ENCODE measurements at regions not wholly inside any gene's neighbourhood (a gene's known extent, or its start where the extent isn't known, plus 50 kb on each side); places are given as distances from the start of the nearest gene placed in this dataset.

DNA sequence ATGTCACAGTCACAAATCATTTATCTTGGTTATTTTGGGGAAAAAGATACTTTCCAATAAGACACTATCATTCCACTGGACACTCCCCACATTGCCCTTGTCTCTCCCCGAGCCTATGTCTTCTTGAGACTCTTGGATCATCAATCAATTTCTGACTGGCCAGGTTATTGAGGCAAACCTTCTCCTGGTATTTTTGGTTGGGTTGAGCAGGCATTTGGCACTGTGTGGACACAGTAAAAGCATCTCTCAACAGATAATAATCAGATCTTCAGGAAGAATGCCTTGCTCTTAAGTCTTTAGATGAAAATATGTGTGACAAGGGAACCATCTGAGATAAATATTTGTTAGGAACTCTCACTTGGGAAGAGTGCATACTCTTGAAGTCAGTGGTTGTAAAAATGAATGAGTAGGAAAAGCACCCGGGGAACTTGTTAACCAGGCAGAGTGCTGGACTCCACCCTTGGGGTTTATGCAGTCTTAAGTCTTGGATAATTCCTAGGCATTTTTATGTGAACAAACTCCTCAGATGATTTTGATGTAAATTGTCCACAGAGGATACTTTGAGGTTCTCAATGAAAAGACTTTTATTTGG is 223.8 kb upstream of the CLINT1 start:
- DNase-seq = no peak

DNA sequence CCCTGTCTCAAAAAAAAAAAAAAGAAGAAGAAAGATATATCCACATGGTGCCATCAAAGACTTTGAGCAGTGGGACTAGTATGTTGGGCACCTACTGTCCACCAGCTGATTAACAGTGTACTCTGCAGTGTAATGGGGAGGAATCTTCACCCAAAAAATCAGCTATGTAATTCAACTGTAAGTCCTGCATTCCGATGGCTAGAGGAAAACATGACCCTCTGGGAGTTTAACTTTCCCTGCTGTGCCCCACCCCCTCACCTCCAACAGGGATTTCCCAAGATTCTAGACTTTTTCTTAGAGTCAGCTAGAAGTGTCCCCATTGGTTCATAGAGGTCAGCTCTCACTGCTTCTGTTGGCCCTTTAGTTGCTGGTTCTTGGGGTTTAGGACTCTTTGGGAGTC is 221.2 kb upstream of the CLINT1 start:
- no peak for DNase-seq

DNA sequence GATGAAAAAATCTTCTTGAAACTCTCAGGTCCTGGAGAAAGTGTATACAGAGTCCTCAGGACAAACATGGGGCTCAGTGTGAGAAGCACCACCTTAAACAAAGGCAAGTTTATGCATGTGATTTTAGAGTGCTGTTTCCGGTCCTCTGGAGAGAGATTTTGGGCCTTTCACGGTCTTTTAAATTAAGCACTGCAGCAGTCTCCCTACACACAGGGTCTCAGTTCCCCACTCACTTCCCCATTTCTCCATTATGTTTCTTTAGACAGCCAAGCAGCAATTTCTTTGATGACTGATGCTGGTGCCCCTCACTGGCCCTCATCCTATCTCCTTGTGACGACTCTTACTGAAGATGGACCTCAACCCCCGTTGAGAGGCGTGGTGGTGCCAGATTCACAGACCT is 220.2 kb upstream of the CLINT1 start:
- DNase-seq = no peak

DNA sequence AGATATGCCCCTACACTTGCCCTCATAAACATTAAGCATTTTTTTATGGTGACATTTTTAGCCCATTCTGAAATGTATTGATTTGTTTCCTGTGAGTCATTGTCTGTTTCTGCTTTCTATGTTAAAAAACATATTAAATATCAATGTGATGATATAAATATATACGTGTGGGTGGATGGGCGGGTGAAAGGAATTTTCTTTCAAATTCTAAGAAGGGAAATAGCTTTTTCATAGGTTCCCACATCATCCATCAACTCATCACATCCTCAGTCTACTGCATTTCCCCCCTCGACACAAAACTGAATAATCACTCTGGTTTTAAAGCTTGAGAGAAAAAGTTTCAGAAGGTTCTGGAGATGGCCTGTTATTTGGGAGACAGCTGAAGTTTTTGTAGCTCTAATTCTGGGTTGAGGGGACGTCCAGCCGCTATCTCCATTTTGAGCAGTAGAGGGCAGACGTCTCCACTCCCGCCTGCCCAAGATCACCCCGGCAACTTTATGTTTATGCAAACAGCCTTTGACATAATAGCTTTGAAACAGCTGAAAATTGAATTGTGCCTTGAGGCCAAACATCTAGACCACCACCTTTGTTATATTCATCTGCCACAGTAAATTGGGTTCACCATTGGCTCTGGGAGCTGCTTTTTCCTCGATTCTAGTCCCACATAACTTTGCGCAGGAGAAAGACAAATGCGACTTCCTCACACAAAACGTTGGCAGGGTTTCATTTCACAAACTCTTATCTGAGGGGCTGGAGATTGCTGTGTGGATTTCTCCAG is 216.2 kb upstream of the CLINT1 start:
- DNase-seq = peak; percentile 23

DNA sequence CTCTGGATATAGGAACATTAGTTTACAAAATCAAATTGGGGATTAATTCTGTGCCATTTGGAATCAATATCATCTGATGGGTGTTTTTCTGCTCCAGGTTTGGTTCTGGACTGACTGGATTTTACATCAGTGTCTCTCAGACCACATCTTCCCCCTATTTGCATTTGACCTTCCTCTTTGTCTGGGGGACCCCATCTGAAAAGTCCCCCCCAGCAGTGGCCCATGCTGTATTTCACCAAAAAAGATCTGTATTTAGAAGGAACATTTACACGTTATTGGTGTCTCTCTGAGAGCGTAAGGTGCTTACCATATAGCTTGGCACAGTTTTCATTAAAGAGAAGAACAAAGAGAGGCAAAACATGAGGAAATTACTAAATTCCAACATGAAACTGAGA is 215.6 kb upstream of the CLINT1 start:
- no peak for DNase-seq

DNA sequence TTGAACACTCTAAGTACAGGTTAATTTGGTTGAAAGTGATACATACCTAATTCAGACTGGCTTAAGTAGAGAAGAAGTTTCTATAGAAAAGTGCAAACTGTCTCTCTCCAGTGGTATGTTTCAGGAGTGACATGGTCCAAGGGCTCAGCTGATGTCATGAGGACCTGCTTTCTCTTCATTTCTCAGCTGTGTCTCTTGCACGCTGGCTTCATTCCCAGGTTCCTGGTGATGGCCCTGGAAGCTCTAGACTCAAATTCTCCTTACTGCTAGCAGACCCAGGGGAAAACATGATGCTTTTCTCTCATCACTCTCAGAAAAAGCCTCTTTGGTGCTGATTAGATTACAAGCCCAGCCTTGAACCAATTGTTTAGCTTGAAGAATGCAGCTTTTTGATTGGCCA is 211.9 kb upstream of the CLINT1 start:
- no peak for DNase-seq

DNA sequence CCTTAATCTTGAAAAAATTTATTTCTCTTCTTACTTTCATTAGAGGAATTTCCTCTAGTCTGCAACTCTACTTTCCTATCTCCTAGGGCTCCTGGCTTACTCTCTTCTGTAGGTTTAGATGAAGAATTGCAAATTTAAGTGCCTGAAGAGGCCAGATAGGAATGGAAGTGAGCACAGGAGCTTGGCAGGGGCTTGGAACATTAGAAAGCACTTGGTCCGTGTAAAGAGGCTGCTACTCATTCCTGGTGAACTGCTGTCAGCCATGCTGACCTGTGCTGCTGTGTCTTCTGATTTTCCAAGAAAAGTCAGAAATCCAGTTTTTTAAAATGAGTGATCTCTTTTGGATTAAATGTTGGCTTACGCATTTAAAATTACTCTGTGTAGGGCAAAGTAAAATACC is 210.9 kb upstream of the CLINT1 start:
- no peak for DNase-seq

DNA sequence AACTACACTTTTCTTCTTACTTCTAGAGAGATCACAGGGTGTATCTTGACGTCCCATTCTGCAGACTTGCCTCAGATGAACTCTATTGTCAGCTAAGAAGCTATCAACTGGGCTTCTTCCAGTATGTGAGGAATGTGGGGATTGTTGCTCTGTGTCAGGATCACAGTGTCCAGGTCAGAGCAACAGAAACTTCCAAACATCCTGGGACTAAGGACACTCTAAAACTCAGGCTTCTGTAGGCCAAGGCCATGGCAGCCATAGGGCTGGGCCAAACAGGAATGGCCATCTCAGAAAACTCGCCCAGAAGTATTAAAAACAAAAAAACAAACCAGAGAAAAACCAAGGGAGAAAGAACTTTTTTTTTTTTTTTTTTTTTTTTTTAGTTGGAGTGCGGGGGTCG is 210.0 kb upstream of the CLINT1 start:
- no peak for DNase-seq

DNA sequence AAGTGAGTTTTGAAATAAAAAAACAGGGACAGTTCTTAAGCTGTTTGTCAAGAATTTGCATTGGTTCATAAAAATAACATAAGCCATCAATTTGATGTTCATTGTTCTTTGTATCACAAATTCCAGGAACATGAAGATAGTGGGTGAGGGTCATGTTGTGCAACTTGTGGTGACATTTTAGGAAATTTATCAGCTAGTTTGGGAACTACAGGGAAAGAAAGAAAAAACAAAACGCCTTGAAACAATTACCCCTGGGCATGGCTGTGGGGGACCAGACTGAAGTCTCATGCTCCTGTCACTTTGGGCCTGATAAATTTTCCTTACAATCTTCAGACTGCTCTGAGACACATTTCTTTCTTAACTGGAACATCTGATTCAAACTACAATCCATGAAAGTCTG is 207.1 kb upstream of the CLINT1 start:
- DNase-seq = no peak

DNA sequence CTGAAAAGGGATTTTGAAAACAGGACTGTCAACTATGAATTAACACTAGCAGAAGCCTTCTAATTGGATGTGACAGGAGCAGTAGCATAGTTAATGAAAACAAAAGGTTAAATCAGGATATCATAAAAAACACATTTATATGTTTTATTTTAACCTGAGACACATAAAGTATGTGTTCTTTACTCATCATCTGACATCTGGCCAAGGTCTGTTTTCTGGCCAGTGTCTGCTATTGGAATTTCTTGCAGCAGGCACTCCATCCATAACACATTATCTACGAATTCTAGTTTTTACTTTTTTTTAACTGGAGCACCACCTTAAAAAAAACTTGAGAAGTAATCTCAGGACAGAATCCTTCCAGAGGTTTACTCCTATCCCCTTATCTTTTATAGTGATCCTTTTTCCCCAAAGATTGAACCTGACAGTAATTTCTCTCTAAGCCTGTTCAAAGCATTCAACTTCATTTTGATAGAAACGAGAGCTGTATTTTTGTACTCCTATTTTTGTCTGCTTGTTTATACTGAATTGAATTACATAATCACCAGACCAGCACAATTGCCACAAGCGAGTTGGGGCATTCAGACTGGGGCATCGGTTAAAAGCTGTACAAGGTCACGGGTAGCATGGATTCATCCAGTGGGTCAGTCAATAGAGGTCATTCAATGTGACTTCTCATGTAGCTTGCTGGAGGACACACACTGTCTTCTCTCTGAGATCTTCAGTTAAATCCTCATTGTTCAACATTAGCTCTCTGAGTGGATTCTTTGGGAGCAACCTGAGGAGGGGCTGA is 205.6 kb upstream of the CLINT1 start:
- DNase-seq = no peak

DNA sequence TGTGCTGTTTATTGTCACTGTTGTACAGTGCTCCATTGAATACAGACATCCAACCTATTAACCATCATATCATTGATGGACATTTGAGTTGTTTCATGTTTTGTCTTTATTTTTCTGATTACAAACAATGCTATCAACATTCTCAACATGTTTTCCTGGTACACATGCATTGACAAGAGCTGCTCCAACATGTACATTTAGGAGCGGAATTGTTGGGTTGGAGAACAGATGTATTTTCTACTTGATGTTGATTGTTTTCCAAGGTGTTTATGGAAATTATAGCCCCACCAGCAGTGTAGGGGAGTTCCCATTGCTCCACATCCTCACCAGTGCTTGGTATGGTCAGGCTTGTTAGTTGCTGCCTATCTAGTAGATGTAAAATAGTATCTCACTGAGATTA is 204.1 kb upstream of the CLINT1 start:
- DNase-seq = no peak

DNA sequence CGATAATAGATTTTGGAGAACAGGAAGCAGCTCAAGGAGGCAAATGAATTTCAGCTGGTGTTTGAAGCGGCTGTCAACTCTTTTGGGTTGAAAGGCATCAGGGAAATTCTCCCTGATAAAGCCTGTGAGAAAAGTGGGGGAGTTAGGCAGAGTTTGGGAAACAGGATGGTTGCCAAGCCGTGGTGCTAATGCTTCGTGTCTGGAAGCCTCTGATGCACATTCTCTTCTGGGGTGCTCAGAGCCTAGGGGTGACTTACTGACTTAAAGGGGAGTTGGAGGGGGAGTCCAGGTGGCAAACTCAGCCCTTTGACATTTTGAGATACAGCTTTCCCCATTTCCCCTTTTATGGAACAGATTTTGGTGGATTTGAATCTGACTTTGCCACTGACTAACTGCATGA is 202.5 kb upstream of the CLINT1 start:
- DNase-seq = no peak

DNA sequence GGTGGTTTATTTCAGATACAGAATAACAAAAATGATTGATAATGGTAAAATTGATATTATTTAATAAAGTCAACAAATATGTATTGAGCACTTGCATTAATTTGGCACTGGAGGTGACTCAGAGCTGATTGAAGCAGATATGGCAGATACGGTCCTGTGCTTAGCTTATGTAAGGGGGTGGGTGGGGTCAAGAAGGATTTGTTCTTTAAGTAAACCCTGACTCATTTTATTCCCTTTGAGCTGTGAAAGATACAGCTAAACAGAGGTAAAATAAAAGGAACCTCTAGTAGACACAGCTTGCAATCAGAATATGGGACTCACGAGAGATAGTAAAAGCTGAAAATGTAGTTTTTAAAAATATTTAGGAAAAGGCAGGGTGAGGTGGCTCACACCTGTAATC is 201.3 kb upstream of the CLINT1 start:
- no peak for DNase-seq

DNA sequence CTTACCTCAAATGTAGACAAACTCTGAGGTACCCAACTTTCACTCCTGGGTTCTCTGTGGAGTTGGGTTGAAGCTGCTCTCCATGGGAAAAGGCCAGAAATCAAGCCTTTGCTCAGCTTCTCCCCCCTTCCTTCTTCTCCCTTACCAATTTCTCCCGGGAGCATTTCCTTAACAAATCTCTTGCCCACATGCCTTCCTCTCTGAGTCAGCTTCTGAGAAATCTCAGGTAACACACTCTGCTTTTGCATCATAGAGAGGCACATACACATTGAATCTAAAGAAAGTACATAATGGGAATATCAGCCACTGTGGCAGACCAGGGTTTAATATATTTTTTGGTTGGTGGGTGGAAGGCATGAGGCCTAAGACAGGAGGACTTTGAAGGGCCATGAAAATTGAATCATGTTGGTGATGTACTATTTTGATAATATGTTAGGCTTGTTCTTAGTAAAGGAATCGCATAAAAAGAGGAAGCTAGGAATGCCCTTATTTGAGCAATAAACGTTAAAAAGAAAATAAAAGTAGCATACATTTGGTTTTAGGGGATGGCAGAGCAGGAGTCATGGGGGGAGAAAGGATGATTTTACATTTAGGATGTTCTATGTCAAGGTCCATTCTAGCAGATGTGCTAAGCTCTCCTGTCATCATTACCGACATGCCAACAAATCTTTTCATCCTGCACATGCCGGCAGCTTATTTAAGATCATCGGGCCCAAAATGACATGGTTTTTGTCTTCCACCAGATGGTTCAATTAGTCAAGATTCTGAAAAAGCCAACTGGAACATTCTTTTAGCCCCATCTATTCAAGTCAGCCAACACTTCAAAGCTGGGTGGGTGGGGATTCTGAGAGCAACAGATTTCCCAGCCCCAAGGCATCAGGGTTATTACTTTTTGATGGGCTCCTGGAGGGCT is 199.5 kb upstream of the CLINT1 start:
- DNase-seq = no peak

DNA sequence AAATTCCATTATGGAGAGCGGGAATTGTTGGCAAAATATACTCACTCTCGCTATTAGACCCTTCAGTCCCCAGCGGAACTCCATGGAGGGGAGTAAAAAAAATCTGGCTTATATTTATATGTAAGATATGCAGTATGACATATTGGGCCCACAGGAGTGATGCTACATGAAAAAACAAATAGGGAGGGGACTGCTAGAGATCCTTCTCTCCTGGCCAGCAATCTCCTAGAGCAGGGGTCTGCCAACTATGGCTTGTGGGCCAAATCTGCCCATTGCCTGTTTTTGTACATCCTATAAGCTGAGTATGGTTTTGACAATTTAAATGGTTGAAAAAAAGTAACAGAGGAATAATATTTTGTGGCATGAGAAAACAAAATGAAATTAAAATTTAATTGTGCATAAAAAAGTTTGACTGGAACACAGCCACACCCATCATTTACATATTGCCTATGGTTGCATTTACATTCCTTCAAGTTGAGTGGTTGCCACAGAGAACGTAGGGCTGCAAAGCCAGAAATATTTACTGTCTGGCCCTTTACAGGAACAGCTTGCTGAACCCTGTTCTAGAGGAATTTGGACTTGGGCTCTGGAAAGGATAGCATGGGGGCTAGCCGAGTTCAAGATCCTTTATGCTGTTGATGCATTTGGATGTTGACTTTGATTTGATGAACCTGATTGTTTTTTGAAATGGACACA is 197.3 kb upstream of the CLINT1 start:
- no peak for DNase-seq

DNA sequence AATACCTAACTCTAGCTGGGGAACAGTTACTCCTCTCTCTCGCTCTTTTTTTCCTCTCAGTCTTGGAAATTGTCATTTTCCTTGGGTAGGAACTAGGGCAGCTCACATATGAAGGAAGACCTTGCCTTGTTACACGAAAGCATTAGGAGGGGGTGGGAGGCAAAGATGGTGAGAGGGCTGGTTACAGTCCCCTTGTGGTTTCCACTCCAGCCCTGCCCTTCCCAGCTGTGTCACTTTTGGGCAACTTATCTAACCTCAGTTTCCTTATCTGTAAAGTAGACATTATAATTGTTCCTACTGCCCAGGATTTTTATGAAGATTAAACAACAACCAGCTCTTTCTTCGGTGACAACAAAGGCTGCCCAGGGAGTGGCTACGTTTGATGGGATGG is 196.2 kb upstream of the CLINT1 start:
- DNase-seq = no peak

DNA sequence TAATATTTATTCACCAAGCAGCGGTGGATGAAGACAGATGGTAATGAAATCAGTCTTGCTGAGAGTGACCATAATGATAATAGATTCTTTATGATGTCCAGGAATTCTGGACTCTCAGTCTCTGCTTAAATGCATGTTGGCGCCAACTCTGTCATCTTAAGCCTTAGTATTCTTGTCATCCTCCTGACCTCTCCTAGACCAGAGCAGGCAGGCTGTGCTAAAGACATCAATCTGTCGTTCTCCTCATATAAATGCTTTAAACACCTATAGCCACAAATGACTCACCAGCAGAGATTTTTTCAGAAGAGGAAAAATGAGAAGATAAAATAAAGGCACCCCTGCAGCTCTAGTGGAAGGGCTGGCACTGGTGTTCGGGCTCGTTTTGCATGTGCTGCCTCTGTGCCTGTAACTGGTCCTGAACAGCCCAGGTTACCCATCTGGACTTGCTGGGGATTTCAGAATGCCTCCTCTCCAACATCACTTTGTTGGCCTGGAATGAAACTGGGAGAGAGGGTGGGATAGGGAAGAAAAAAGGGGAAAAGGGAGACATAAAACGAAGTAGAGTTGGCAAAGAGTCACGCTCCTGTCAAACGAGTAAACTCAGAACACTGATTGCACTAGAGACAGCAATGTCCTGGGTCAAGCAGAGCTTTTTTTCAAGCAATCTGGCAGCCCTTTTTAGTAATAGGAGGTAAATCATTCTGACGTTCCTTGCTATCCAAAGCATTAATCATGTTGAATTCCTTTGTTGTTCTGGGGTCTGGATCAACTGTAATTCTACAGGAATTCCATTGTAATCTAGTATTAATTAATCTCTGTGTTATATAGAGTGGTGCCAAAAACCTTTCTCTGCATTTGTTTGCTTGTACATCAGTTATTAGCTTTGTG is 195.5 kb upstream of the CLINT1 start:
- DNase-seq = no peak

DNA sequence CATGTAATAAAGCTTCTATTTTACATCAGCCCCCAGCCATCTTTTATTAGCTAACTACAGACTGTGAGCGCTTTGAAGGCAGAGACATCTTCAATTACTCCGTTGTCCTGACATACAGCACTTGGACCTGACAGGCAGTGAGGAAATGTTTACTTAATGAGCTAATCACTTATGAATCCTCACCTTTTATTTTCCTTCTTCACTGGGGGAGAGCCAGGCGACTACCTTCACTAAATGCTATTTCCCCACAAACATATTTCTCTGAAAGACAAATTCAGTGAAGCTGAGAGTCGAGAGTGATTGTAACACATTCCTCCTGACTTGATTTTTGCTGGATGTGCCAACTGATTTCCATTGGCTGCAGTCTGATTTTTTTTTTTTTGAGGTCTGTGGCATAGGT is 192.1 kb upstream of the CLINT1 start:
- DNase-seq = no peak

DNA sequence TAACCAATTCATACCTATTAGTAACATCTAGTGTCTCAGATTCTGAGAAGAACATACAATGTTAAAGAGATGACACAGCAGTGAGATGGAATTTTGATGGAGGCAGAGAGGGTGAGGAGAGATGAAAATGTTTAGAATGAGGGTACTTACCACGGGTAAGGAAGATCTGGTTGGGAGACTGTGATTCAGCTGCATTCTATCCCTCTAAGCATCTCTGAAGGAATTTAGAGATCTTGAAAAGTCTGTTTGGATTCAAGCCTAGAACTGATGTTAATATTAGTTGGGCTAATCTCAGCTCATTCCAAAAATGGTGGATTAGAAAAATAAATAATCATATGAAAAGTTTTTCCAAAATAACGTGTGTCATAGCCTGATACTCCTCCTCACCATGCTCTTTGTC is 191.5 kb upstream of the CLINT1 start:
- no peak for DNase-seq

DNA sequence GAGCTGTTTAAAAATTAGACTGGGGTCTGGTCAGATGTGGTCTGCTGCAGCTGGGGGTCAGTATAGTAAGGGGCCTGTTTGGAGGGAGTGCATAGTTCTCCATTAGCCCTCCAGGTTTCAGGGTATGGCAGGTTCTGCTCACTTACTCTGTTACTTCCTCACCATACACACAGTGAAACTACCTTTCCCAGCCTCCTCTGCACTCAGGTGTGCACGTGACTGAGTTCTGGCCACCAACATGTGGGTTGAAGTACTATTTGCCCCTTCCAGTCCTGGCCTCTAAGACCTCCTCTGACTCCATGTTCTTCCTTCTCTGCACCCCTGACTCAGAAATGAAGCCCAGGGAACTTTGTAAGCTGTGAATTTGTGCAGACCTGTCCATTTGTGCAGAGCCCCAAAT is 190.5 kb upstream of the CLINT1 start:
- no peak for DNase-seq

DNA sequence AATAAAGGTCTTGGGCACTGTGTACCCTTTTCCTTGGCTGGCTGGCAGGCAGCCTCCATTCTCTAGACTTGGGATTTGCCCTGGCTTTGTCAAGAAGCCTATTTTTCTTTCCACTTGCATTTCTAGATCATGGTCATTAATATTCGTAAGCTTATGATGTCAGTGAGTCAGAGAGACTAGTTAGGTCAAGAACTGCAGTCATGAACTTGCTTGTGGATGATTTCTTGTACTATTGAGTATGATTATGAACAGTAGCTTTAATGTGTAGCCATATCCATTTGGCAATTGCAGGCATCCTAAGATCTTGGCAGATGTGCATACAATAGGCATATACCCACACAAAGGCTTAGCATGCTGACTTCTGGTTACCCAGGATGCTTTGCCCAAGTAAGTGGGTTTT is 186.8 kb upstream of the CLINT1 start:
- no peak for DNase-seq
